Neural cell (in vitro differentiated cells): ENCODE measurements at regions not wholly inside any gene's neighbourhood (a gene's known extent, or its start where the extent isn't known, plus 50 kb on each side); places are given as distances from the start of the nearest gene placed in this dataset.

ENCODE experiments used
- CTCF ChIP-seq: fragments of 450-650 bp; IDR thresholded peaks from 2 replicates; pipeline ENCODE4 v1.5.1; 2014; ENCODE audit warnings: antibody characterized with exemption, mild to moderate bottlenecking, moderate library complexity; ENCODE audit not compliant: poor library complexity, severe bottlenecking
- EP300 ChIP-seq: fragments of 450-650 bp; conservative IDR thresholded peaks from 2 replicates; pipeline ENCODE4 v1.6.1; 2014; ENCODE audit warnings: antibody characterized with exemption, mild to moderate bottlenecking, moderate library complexity; ENCODE audit not compliant: poor library complexity, severe bottlenecking
- EZH2 ChIP-seq: fragments of 200-600, 300-800 bp; shearing (Covaris generic), sonication (generic); IDR thresholded peaks from 2 replicates; pipeline ENCODE4 v1.6.1; 2014; ENCODE audit warnings: antibody characterized with exemption, low read length, borderline replicate concordance, mild to moderate bottlenecking; ENCODE audit not compliant: insufficient read depth, poor library complexity, severe bottlenecking
- MXI1 ChIP-seq: fragments of 450-650 bp; conservative IDR thresholded peaks from 2 replicates; pipeline ENCODE4 v1.6.1; 2014; ENCODE audit warnings: antibody characterized with exemption, mild to moderate bottlenecking; ENCODE audit not compliant: poor library complexity, severe bottlenecking
- POLR2AphosphoS5 ChIP-seq: IDR thresholded peaks from 2 replicates; pipeline ENCODE4 v1.6.1; 2012
- RAD21 ChIP-seq: fragments of 450-650 bp; conservative IDR thresholded peaks from 2 replicates; pipeline ENCODE4 v1.6.1; 2014; ENCODE audit warnings: antibody characterized with exemption, mild to moderate bottlenecking, moderate library complexity
- REST ChIP-seq: IDR thresholded peaks from 2 replicates; pipeline ENCODE4 v1.6.1; 2012; ENCODE audit warnings: borderline replicate concordance
- SMC3 ChIP-seq: fragments of 450-650 bp; conservative IDR thresholded peaks from 2 replicates; pipeline ENCODE4 v1.6.1; 2014; ENCODE audit warnings: antibody characterized with exemption, mild to moderate bottlenecking, moderate library complexity; ENCODE audit not compliant: poor library complexity

GRCh38 chr4:182126096-182126495 lies 117.1 kb upstream of the TENM3 start:
- TF ChIP-seq CTCF (no peak), EP300 (no peak), RAD21 (no peak), EZH2 (no peak), REST (no peak), SMC3 (no peak), POLR2AphosphoS5 (no peak), MXI1 (no peak)
